Gastroesophageal sphincter (tissue), 3 donors: ENCODE measurements at regions not wholly inside any gene's neighbourhood (a gene's known extent, or its start where the extent isn't known, plus 50 kb on each side); places are given as distances from the start of the nearest gene placed in this dataset.

ENCODE experiments used
- POLR2A ChIP-seq, 2 donors: fragments of 450-650 bp; IDR thresholded peaks; one replicate each; pipeline ENCODE4 v1.6.1; 2017; ENCODE audit warnings: antibody characterized with exemption in 2 of 2, mild to moderate bottlenecking in 2 of 2, moderate library complexity in 1 of 2
- TF ChIP-seq, protein P1 (sequence below), 4 experiments: fragments of 200-600 bp in 2 of 4; fragments of 450-650 bp in 2 of 4; sonication (generic) in 1 of 4; IDR thresholded peaks; one replicate each; pipeline ENCODE4 v1.5.1; 2017 to 2019; ENCODE audit warnings: antibody characterized with exemption in 4 of 4, mild to moderate bottlenecking in 2 of 4, moderate library complexity in 2 of 4

DNA sequence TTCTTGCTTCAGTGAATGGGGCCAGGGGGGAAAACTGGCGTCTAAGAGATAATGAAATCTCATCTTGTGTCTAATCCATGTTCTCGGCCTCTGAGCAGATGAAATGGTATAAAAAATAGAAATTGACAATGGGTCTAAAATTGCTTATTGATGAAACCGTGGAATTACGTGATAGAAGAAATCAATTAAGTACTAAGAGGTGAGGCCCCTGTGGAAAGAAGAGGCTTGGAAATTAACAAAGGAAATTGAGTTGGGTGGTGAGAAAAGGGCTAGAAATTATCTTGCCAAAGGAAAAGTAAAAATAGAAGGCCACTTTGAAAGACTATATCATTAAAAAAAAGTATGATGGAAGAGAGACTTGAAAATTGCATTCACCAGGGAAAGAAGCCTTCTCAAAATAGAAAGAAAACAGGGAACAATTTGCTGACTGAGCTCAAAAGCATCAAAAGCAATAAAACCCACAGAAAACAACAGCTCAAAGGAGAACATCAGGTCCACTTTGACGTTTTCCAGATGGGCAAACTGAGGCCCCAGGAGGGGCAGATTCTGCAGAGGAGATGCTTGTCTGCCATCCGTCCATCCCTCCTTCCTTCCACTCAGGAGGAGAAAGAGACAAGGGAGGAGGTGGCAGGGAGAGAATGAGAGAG lies 226.1 kb upstream of the RTL1 start:
- TF ChIP-seq, protein P1, sequence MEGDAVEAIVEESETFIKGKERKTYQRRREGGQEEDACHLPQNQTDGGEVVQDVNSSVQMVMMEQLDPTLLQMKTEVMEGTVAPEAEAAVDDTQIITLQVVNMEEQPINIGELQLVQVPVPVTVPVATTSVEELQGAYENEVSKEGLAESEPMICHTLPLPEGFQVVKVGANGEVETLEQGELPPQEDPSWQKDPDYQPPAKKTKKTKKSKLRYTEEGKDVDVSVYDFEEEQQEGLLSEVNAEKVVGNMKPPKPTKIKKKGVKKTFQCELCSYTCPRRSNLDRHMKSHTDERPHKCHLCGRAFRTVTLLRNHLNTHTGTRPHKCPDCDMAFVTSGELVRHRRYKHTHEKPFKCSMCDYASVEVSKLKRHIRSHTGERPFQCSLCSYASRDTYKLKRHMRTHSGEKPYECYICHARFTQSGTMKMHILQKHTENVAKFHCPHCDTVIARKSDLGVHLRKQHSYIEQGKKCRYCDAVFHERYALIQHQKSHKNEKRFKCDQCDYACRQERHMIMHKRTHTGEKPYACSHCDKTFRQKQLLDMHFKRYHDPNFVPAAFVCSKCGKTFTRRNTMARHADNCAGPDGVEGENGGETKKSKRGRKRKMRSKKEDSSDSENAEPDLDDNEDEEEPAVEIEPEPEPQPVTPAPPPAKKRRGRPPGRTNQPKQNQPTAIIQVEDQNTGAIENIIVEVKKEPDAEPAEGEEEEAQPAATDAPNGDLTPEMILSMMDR (IDR thresholded peaks at IDR 0.05): no peak
- no peak for TF ChIP-seq POLR2A (IDR thresholded peaks at IDR 0.05)
